ENCODE measurements at regions not wholly inside any gene's neighbourhood (a gene's known extent, or its start where the extent isn't known, plus 50 kb on each side); places are given as distances from the start of the nearest gene placed in this dataset.

- Histone ChIP-seq H3K27me3 (ENCODE audit: insufficient read depth in 3 of 3, low read length in 2 of 3) (no peaks in the 10 kb centered on the region), H3K4me3 (no peak overlapping the region), H3K9me3 (no peaks in the 10 kb centered on the region), H3K4me1 (no peaks in the 10 kb centered on the region), H3K27ac (no peak overlapping the region), H3K36me3 (ENCODE audit: insufficient read depth in 1 of 2, low read depth in 1 of 2) (no peaks in the 10 kb centered on the region)
- intact Hi-C loops (cut with DNase I), result no loop called here
- TF ChIP-seq, protein P1, sequence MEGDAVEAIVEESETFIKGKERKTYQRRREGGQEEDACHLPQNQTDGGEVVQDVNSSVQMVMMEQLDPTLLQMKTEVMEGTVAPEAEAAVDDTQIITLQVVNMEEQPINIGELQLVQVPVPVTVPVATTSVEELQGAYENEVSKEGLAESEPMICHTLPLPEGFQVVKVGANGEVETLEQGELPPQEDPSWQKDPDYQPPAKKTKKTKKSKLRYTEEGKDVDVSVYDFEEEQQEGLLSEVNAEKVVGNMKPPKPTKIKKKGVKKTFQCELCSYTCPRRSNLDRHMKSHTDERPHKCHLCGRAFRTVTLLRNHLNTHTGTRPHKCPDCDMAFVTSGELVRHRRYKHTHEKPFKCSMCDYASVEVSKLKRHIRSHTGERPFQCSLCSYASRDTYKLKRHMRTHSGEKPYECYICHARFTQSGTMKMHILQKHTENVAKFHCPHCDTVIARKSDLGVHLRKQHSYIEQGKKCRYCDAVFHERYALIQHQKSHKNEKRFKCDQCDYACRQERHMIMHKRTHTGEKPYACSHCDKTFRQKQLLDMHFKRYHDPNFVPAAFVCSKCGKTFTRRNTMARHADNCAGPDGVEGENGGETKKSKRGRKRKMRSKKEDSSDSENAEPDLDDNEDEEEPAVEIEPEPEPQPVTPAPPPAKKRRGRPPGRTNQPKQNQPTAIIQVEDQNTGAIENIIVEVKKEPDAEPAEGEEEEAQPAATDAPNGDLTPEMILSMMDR (IDR thresholded peaks at IDR 0.05), result no peak
- no peak for ATAC-seq
- WGBS, 3 donors, result 84 to 88% (median 85%) methylated on average over 2 of the region's 2 CpGs
- DNase-seq, result no peak
These were observed 94.9 kb upstream of the SPTLC3 start for GRCh38 chr20:12913781-12914443.

DNA sequence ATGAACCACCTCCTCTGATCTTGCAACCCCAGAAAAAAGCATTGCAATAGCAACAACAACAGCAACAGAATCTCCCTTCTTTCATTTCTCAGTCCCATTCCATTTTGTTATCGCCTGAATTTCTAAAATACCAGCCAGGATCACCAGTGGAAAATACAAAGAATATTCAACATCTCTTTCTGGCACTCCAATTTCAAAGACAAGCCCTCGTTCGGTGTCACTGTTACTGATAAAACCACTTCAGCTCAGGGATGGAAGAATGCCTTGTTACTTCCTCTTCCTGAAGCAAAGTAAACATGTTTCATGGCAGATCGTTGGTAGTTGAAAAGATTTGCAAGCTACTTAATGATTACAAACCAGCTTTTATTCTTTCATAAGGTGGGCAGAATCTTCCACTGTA lies 94.0 kb upstream of the SPTLC3 start:
- TF ChIP-seq, protein P1 (IDR thresholded peaks at IDR 0.05), result no peak
- H3K27ac ChIP-seq, result no peak overlapping the region
- no peaks in the 10 kb centered on the region for H3K4me1 ChIP-seq
- WGBS, 3 donors, result 44 to 52% (median 48%) methylated on average over 4 of the region's 4 CpGs
- no peaks in the 10 kb centered on the region for H3K27me3 ChIP-seq (ENCODE audit: insufficient read depth in 3 of 3, low read length in 2 of 3)
- H3K36me3 ChIP-seq (ENCODE audit: insufficient read depth in 1 of 2, low read depth in 1 of 2), result no peaks in the 10 kb centered on the region
- no peak for DNase-seq
- ATAC-seq, result no peak
- H3K9me3 ChIP-seq, result no peaks in the 10 kb centered on the region
- intact Hi-C loops (cut with DNase I), result no loop called here
- H3K4me3 ChIP-seq, result no peak overlapping the region

- intact Hi-C loops (cut with DNase I), result no loop called here
- ATAC-seq, result no peak
- H3K4me3 ChIP-seq, result no peak overlapping the region
- TF ChIP-seq, protein P1 (IDR thresholded peaks at IDR 0.05), result no peak
- H3K4me1 ChIP-seq, result no peaks in the 10 kb centered on the region
- no peaks in the 10 kb centered on the region for H3K9me3 ChIP-seq
- no peak for DNase-seq
- WGBS, 3 donors, result 58 to 65% (median 63%) methylated on average over 1 of the region's 1 CpG
- no peaks in the 10 kb centered on the region for H3K36me3 ChIP-seq (ENCODE audit: insufficient read depth in 1 of 2, low read depth in 1 of 2)
- H3K27me3 ChIP-seq (ENCODE audit: insufficient read depth in 3 of 3, low read length in 2 of 3), result no peaks in the 10 kb centered on the region
- H3K27ac ChIP-seq, result no peak overlapping the region
These were observed 92.1 kb upstream of the SPTLC3 start for GRCh38 chr20:12916699-12917098.

GRCh38 chr20:12924126-12924525 lies 84.6 kb upstream of the SPTLC3 start:
- Histone ChIP-seq H3K27me3 (ENCODE audit: insufficient read depth in 3 of 3, low read length in 2 of 3) (no peaks in the 10 kb centered on the region), H3K36me3 (ENCODE audit: insufficient read depth in 1 of 2, low read depth in 1 of 2) (no peaks in the 10 kb centered on the region), H3K27ac (no peak overlapping the region), H3K9me3 (no peaks in the 10 kb centered on the region), H3K4me1 (no peaks in the 10 kb centered on the region), H3K4me3 (no peak overlapping the region)
- WGBS, 3 donors, result 9 to 15% (median 13%) methylated on average over 2 of the region's 2 CpGs
- DNase-seq, result no peak
- ATAC-seq, result no peak
- TF ChIP-seq, protein P1 (IDR thresholded peaks at IDR 0.05), result no peak
- intact Hi-C loops (cut with DNase I), result loop anchor here in 1 of 2 donors (1.0 kb wide), 1 partner anchor 10 kb away; no protein-coding TSS in a partner anchor
